Testis (tissue), 2 donors: ENCODE measurements at regions not wholly inside any gene's neighbourhood (a gene's known extent, or its start where the extent isn't known, plus 50 kb on each side); places are given as distances from the start of the nearest gene placed in this dataset.
A peak's percentile ranks its signal among the peaks of the same experiment; 100 is the strongest.

ENCODE experiments used
- DNase-seq: peaks from one replicate; pipeline ENCODE4 v3.0.0-alpha.2; 2019
- H3K27ac ChIP-seq, 2 donors: fragments of 200-600 bp; sonication (generic); one replicate each; pipeline ENCODE4 v1.5.1; 2019
- H3K27me3 ChIP-seq: fragments of 200-600 bp; sonication (generic); one replicate; pipeline ENCODE4 v1.5.1; 2019
- H3K36me3 ChIP-seq: fragments of 200-600 bp; sonication (generic); one replicate; pipeline ENCODE4 v1.5.1; 2017; ENCODE audit warnings: low read depth; ENCODE audit errors: missing control alignments
- H3K4me1 ChIP-seq: fragments of 200-600 bp; sonication (generic); one replicate; pipeline ENCODE4 v1.5.1; 2019
- H3K4me3 ChIP-seq, 2 donors: fragments of 200-600 bp; sonication (generic); one replicate each; pipeline ENCODE4 v1.5.1; 2017 to 2019
- H3K9me3 ChIP-seq: fragments of 200-600 bp; sonication (generic); one replicate; pipeline ENCODE4 v1.5.1; 2017
- CTCF ChIP-seq, 3 experiments: fragments of 450-650 bp in 2 of 3; fragments of 200-600 bp in 1 of 3; sonication (generic) in 1 of 3; IDR thresholded peaks; one replicate each; pipeline ENCODE4 v1.5.1; 2016 to 2019; ENCODE audit warnings: antibody characterized with exemption in 3 of 3, mild to moderate bottlenecking in 2 of 3, moderate library complexity in 1 of 3
- POLR2A ChIP-seq: fragments of 450-650 bp; IDR thresholded peaks from one replicate; pipeline ENCODE4 v1.6.1; 2017; ENCODE audit warnings: antibody characterized with exemption, mild to moderate bottlenecking, moderate library complexity
- WGBS, 2 donors: methylation state at CpG; one replicate each; pipeline ENCODE4 v1.1.5; 2018; 5-methylcytosine and 5-hydroxymethylcytosine counted together
- intact Hi-C: fragments of 100-400 bp; cut with DNase I; formaldehyde crosslinking; loops from one replicate; pipeline ENCODE4 v1.15.1; 2023; ENCODE audit warnings: low total_unique reads

- H3K4me3 ChIP-seq = no peak overlapping the region
- intact Hi-C loops = no loop called here
- no peak for DNase-seq
- H3K27me3 ChIP-seq = no peaks in the 10 kb centered on the region
- no peaks in the 10 kb centered on the region for H3K36me3 ChIP-seq
- 63 to 68% methylated on average over 2 of the region's 2 CpGs for WGBS, 2 donors
- H3K4me1 ChIP-seq = no peaks in the 10 kb centered on the region
- no peak for TF ChIP-seq CTCF (IDR thresholded peaks at IDR 0.05)
- no peak for TF ChIP-seq POLR2A
- no peak overlapping the region for H3K27ac ChIP-seq
- no peaks in the 10 kb centered on the region for H3K9me3 ChIP-seq
These were observed 81.4 kb upstream of the EEA1 start for GRCh38 chr12:93010461-93010860.

GRCh38 chr12:93011100-93011499, 82.0 kb upstream of the EEA1 start:
- Histone ChIP-seq H3K4me1 (no peaks in the 10 kb centered on the region), H3K9me3 (no peaks in the 10 kb centered on the region), H3K27ac (no peak overlapping the region), H3K36me3 (no peaks in the 10 kb centered on the region), H3K27me3 (no peaks in the 10 kb centered on the region), H3K4me3 (no peak overlapping the region)
- TF ChIP-seq POLR2A (no peak), CTCF (IDR thresholded peaks at IDR 0.05) (no peak)
- no peak for DNase-seq
- intact Hi-C loops = no loop called here
- WGBS, 2 donors = 93 to 98% methylated on average over 10 of the region's 10 CpGs

- Histone ChIP-seq H3K4me3 (no peak overlapping the region), H3K27ac (no peak overlapping the region), H3K9me3 (no peaks in the 10 kb centered on the region), H3K27me3 (no peaks in the 10 kb centered on the region), H3K4me1 (peaks cover 13% of the 10 kb centered on the region), H3K36me3 (no peaks in the 10 kb centered on the region)
- WGBS, 2 donors = 71 to 83% methylated on average over 4 of the region's 4 CpGs
- DNase-seq = no peak
- no peak for TF ChIP-seq CTCF (IDR thresholded peaks at IDR 0.05)
- TF ChIP-seq POLR2A = no peak
- intact Hi-C loops = no loop called here
These were observed 87.0 kb upstream of the EEA1 start for GRCh38 chr12:93015871-93016751.

GRCh38 chr12:93016752-93017350, 87.8 kb upstream of the EEA1 start:
- WGBS, 2 donors = 71 to 72% methylated on average over 4 of the region's 4 CpGs
- Histone ChIP-seq H3K4me3 (no peak overlapping the region), H3K27me3 (no peaks in the 10 kb centered on the region), H3K27ac (no peak overlapping the region), H3K9me3 (no peaks in the 10 kb centered on the region), H3K4me1 (peaks cover 13% of the 10 kb centered on the region), H3K36me3 (no peaks in the 10 kb centered on the region)
- TF ChIP-seq POLR2A (no peak), CTCF (IDR thresholded peaks at IDR 0.05) (no peak)
- intact Hi-C loops = no loop called here
- peak; percentile 33 for DNase-seq
